Hematopoietic multipotent progenitor cell treated with erythropoietin and hydrocortisone succinate and interleukin-3 and kit ligand, for 17 days (in vitro differentiated cells): ENCODE measurements at regions not wholly inside any gene's neighbourhood (a gene's known extent, or its start where the extent isn't known, plus 50 kb on each side); places are given as distances from the start of the nearest gene placed in this dataset.
"Not testable (repeated sequence)": the region's sequence is repeated elsewhere in the genome, so short reads cannot be mapped to it uniquely, and the experiment has no call there.

ENCODE experiments used
- DNase-seq: peaks from one replicate; pipeline ENCODE4 v3.0.0-alpha.2; 2015; ENCODE audit warnings: low spot score

GRCh38 chr9:21695874-21696341 lies 106.5 kb upstream of the MTAP start:
- no peak for DNase-seq

DNA sequence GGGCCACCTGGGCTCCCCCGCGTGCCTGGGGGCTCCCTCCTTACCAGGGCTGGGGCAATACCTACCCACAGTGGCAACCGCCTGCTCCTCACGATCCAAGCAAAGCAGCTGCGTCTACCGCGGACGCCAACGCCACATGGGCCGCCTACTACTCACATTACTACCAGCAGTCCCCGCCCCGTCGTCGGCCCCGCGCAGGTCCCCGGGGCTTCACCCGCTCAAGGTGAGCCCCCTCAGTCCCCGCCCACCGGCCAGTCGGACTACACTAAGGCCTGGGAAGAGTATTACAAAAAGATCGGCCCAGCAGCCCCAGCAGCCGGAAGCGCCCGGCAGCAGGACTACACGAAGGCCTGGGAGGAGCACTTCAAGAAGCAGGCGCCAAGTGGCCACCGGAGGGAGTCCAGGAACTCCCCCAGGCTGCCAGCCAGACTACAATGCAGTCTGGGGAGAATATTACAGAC lies 106.0 kb upstream of the MTAP start:
- DNase-seq = no peak

DNA sequence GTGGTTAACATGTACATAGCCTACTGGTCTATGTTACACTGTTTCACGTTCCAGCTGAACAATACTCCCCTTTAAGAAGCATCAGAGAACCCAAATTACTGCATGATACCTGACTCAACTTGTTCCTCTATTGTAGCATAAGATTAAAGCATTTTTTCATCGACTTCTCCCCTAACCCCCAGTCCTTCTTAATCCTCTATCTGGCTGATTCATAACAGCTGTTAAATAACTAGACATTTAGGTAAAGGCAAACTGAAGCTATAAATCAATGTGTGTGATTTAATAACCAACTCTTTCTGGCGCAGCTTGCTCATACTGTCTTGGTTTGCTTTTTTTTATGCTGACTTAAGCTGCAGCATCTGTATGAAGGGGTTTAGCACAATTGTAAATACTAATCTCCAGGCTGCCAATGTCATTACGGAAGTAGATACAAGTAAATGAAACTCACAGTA lies 94.2 kb upstream of the MTAP start:
- no peak for DNase-seq

GRCh38 chr9:21708856-21709255 lies 93.6 kb upstream of the MTAP start:
- DNase-seq = no peak

GRCh38 chr9:21709464-21710058 lies 92.9 kb upstream of the MTAP start:
- DNase-seq = peak; percentile 41

- DNase-seq = no peak
Observed at GRCh38 chr9:21710548-21711191, 91.8 kb upstream of the MTAP start.

DNA sequence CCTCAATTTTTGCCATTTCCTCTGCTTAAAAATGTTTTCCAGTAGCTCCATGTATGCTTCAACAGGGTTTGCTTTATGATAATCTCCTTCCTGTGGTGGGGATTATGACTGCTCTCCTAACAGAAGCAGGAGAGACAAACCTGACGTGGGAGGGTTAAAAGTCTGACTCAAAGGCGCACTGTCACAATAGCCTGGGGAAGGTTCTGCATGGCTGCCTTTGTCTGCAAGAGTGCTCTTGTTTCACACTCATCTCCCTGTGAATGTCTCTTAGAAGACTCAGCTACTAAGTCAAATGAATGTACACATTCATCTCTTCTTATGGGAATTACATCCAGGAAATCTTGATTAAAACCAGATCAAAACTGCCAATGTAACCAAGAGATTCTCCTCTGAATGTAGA lies 90.9 kb upstream of the MTAP start:
- no peak for DNase-seq

DNA sequence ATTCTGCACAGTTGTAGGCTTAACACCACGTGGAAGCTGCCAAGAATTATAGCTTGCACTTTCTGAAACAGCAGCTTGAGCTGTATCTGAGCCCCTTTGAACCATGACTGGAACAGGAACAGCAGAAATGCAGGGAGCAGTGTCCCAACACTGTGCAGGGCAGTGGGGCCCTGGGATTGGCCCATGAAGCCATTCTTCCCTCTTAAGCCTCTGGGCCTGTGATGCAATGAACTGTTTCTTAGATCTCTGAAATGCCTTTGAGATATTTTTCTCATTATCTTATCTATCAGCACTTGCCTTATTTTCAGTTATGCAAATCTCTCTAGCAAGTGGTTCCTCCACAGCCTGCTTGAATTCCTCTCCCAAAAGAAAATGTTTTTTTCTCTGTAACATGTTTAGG lies 87.0 kb upstream of the MTAP start:
- no peak for DNase-seq

- DNase-seq = no peak
Observed at GRCh38 chr9:21720758-21721157, 81.7 kb upstream of the MTAP start.

DNA sequence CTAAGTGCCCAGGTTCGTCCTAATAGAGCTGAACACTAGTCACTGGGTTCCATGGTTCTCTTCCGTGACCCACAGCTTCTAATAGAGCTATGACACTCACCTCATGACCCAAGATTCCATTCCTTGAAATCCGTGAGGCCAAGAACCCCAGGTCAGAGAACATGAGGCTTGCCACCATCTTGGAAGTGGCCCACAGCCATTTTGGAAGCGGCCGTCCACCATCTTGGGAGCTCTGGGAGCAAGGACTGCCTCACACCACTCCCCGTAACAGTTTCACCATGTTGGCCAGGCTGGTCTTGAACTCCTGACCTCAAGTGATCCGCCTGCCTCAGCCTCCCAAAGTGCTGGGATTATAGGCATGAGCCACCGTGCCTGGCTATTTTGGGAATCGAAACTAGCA lies 75.0 kb upstream of the MTAP start:
- not testable (repeated sequence) for DNase-seq

- no peak for DNase-seq
Observed at GRCh38 chr9:21728781-21729180, 73.7 kb upstream of the MTAP start.

GRCh38 chr9:21729648-21730047 lies 72.8 kb upstream of the MTAP start:
- DNase-seq = no peak

- DNase-seq = no peak
Observed at GRCh38 chr9:21730899-21731298, 71.5 kb upstream of the MTAP start.

DNA sequence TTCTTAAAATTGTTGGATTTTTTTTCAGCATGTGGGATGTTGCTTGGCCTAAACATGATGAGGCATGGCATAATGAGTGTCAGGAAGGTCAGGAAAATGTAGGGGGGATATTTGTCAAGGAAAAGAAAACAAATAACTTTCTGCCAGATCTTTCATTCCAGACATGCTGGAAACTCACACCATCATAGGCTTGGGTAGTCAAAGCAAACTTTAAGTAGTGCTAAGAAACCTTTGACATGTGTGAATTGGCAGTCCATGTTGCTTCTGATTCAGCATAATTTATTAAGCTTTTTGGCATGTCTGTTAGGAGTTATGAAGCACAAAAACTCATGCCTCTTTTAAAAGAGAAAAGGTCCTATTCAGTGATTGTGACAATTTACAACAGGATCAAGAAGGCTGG lies 61.3 kb upstream of the MTAP start:
- DNase-seq = no peak

DNA sequence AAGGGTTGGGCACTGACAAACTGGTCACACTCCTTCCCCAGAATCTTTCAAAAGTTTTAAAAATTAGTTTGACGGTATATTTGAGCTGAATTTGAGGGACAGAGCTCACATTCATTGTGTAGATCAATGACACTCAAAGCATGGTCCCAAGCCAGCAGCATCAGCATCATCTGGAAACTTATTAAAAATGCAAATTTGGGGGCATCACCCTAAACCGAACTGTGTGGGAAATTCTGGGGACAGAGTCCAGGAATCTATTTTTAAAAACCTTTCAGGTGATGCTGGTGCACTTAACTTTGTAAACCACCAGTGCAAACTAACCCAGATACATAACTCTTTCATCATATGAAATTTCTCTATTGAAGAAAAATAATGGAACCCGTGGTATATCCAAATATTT lies 58.1 kb upstream of the MTAP start:
- no peak for DNase-seq

DNA sequence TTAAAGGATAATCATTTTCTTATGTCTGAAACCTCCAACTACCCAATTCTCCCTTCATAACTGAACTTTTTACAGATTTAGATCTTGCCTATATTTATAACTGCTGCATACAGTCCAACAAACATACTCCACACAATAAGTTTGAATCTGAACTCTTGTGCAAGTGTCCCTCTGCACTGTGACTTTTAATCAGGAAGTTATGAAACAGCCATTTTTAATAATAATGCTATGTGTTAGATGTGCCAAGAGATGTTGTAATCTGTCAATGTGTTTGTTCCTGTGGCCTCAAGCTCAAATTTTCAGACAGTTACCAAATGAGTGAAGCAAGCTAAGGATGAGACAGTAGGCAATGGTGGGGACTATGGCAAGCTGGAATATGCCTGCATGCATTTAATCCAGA lies 57.6 kb upstream of the MTAP start:
- no peak for DNase-seq

DNA sequence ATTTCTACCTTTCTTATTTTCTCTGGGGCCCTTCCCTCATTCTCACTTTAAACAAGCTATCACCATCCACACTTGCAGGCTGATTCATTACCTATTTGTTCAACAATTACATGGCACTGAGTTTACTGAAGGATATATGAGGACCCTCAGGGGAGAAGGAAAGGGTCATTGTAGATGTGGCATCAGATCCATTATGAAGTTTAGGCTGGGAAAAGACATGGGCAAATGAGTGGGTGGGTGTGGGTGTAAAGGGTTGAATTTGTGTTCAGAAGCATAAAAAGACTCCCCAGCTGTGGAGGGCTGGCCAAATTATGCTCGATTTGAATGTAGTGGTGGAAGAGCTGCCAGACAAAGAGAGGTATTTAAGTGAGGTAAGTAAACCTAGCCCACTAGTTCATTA lies 55.9 kb upstream of the MTAP start:
- no peak for DNase-seq

DNA sequence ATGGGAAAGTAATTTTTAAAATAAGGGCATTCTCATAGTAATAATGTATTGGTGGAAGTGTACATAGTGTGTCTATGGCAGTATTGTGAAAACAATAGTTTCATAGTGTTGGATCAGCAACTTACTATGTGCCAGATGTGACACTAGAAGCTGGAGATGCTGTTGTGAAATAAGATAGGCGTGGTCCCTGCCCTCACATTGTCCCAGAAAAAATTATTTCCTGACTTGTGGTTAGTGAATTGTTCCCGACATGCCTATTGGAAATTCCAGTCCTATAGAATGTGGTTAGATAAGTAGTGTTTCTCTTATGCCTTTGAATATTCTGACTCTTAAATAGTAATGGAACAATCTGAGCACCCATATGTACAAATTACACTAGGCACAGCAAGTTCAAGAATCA lies 55.3 kb upstream of the MTAP start:
- no peak for DNase-seq

- DNase-seq = no peak
Observed at GRCh38 chr9:21750021-21750735, 52.3 kb upstream of the MTAP start.

DNA sequence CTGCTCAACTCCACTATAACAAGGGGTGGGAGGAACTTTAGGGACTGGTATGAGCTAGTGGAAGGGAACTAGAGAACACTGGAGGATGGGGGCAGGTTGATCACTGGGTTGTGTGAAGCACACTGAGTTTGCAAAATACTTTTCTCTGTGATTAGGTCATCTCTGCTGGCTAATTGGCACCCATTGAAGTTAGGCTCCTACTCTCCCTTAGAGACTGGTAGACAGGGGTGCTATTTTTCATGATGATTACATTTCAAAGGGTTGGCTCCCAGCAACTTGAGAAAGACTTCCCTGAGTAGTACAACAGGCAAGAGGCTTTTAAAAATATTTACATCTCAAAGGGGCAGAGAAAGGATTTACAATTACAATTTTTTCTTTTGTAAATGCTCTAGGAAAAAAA lies 50.4 kb upstream of the MTAP start:
- no peak for DNase-seq
